ENCODE measurements at regions not wholly inside any gene's neighbourhood (a gene's known extent, or its start where the extent isn't known, plus 50 kb on each side); places are given as distances from the start of the nearest gene placed in this dataset.

GRCh38 chr10:90314718-90315117, 543.1 kb downstream of the HTR7 start (continued):
- no peak for TF ChIP-seq TRAFD1 (CRISPR knock-in tag; IDR thresholded peaks at IDR 0.05; ENCODE audit: borderline replicate concordance)
- no peak for TF ChIP-seq CBX2 (IDR thresholded peaks at IDR 0.05; ENCODE audit: low read depth, low read length)
- TF ChIP-seq CBX2 (CRISPR knock-in tag; IDR thresholded peaks at IDR 0.05; ENCODE audit: low read depth): no peak

- ChIA-PET POLR2A (no interaction called here), CTCF (ENCODE audit: low intra/inter-chr PET ratio, low total read pairs) (no interaction called here)
- in situ Hi-C loops (cut with HindIII; ENCODE audit: extremely low pct_ligation_motif_present, low pct_unique_long_range_greater_than_20kb): loop anchor here (25.0 kb wide), 1 partner anchor 530 kb away; no protein-coding TSS in a partner anchor
- no peak for TF ChIP-seq GLI4 (CRISPR knock-in tag; IDR thresholded peaks at IDR 0.05; ENCODE audit: borderline replicate concordance)
- Histone ChIP-seq H3K79me2 (ENCODE audit: insufficient read depth, low read length) (no peaks in the 10 kb centered on the region), H3K4me1 (ENCODE audit: insufficient read depth, low read length) (no peaks in the 10 kb centered on the region), H3K4me2 (ENCODE audit: low read depth, low read length) (no peak overlapping the region), H2AFZ (ENCODE audit: low read length) (no peak overlapping the region), H3K27me3 (ENCODE audit: control insufficient read depth in 1 of 2, insufficient read depth in 2 of 2, low read length in 2 of 2) (no peaks in the 10 kb centered on the region), H3K4me3 (replicated peaks in 1 of 3; ENCODE audit: insufficient read depth in 1 of 3, low read depth in 2 of 3, low read length in 3 of 3) (no peak overlapping the region), H3K36me3 (replicated peaks in 1 of 2; ENCODE audit: control insufficient read depth in 1 of 2, insufficient read depth in 2 of 2, low read length in 2 of 2) (no peaks in the 10 kb centered on the region), H3K9me3 (ENCODE audit: low read length) (no peaks in the 10 kb centered on the region), H3K27ac (ENCODE audit: extremely low read length, insufficient read depth, low read length) (no peak overlapping the region), H3K9ac (ENCODE audit: insufficient read depth, low read depth, low read length) (no peak overlapping the region), H4K20me1 (ENCODE audit: insufficient read depth, low read length) (no peaks in the 10 kb centered on the region)
- intact Hi-C loops (cut with micrococcal nuclease; ENCODE audit: unreplicated experiment): no loop called here
- no TSS peak for BruUV-seq (replicated peaks)
- FAIRE-seq: no peak
- 25% methylated on average over 3 of the region's 3 CpGs for WGBS (ENCODE audit: low lambda C conversion rate)
- no peak for DNase-seq (ENCODE audit: low spot score)
- ATAC-seq: no peak
These were observed 540.7 kb downstream of the HTR7 start for GRCh38 chr10:90317172-90317571.

- no peak for ATAC-seq
- Histone ChIP-seq H3K4me1 (ENCODE audit: insufficient read depth, low read length) (no peaks in the 10 kb centered on the region), H3K4me3 (replicated peaks in 1 of 3; ENCODE audit: insufficient read depth in 1 of 3, low read depth in 2 of 3, low read length in 3 of 3) (no peak overlapping the region), H2AFZ (ENCODE audit: low read length) (no peak overlapping the region), H3K9me3 (ENCODE audit: low read length) (no peaks in the 10 kb centered on the region), H3K27ac (ENCODE audit: extremely low read length, insufficient read depth, low read length) (no peak overlapping the region), H3K36me3 (replicated peaks in 1 of 2; ENCODE audit: control insufficient read depth in 1 of 2, insufficient read depth in 2 of 2, low read length in 2 of 2) (no peaks in the 10 kb centered on the region), H3K9ac (ENCODE audit: insufficient read depth, low read depth, low read length) (no peak overlapping the region), H3K4me2 (ENCODE audit: low read depth, low read length) (no peak overlapping the region), H3K27me3 (ENCODE audit: control insufficient read depth in 1 of 2, insufficient read depth in 2 of 2, low read length in 2 of 2) (no peaks in the 10 kb centered on the region), H4K20me1 (ENCODE audit: insufficient read depth, low read length) (no peaks in the 10 kb centered on the region), H3K79me2 (ENCODE audit: insufficient read depth, low read length) (no peaks in the 10 kb centered on the region)
- FAIRE-seq: no peak
- intact Hi-C loops (cut with micrococcal nuclease; ENCODE audit: unreplicated experiment) (no loop called here), in situ Hi-C loops (cut with HindIII; ENCODE audit: extremely low pct_ligation_motif_present, low pct_unique_long_range_greater_than_20kb) (loop anchor here (25.0 kb wide), 1 partner anchor 531 kb away; no protein-coding TSS in a partner anchor)
- POLR2A ChIA-PET: no interaction called here
- CTCF ChIA-PET (ENCODE audit: low intra/inter-chr PET ratio, low total read pairs): no interaction called here
- no peak for DNase-seq (ENCODE audit: low spot score)
- WGBS (ENCODE audit: low lambda C conversion rate): 6% methylated on average over 2 of the region's 2 CpGs
- no TSS peak for BruUV-seq (replicated peaks)
- TF ChIP-seq SRSF1 (optimal IDR thresholded peaks at IDR 0.05; ENCODE audit: low read depth, low read length) (no peak), FOXK1 (CRISPR knock-in tag; IDR thresholded peaks at IDR 0.05; ENCODE audit: borderline replicate concordance, low read depth) (no peak), NCOA2 (CRISPR knock-in tag; IDR thresholded peaks at IDR 0.05) (no peak), RXRB (CRISPR knock-in tag; IDR thresholded peaks at IDR 0.05; ENCODE audit: borderline replicate concordance) (no peak), ATF2 (CRISPR knock-in tag; IDR thresholded peaks at IDR 0.05) (no peak), SNAI1 (CRISPR knock-in tag; IDR thresholded peaks at IDR 0.05; ENCODE audit: borderline replicate concordance) (no peak), ZNF180 (CRISPR knock-in tag; IDR thresholded peaks at IDR 0.05; ENCODE audit: borderline replicate concordance, low read depth) (no peak), ZNF556 (CRISPR knock-in tag; IDR thresholded peaks at IDR 0.05; ENCODE audit: borderline replicate concordance) (no peak), ZNF292 (CRISPR knock-in tag; IDR thresholded peaks at IDR 0.05; ENCODE audit: borderline replicate concordance, low read depth) (no peak), SETDB1 (CRISPR knock-in tag; IDR thresholded peaks at IDR 0.05; ENCODE audit: borderline replicate concordance) (no peak)
These were observed 539.2 kb downstream of the HTR7 start for GRCh38 chr10:90318659-90319058.

Measured in HepG2 (cell line).